ENCODE measurements at regions not wholly inside any gene's neighbourhood (a gene's known extent, or its start where the extent isn't known, plus 50 kb on each side); places are given as distances from the start of the nearest gene placed in this dataset.

- WGBS (ENCODE audit: extremely low coverage, insufficient read length, low lambda C conversion rate): no CpG with 5 or more reads among the region's 12 CpGs
- Mint-ChIP-seq H3K9me3 (no peaks in the 10 kb centered on the region), H3K4me3 (no peak overlapping the region), H3K36me3 (ENCODE audit: insufficient read depth in 1 of 3, low read depth in 3 of 3) (peaks cover 8 to 23% (median 13%) of the 10 kb centered on the region in 3 experiments), H3K27ac (no peak overlapping the region; a peak in 1 of 7 replicates), H3K27me3 (ENCODE audit: low read depth) (peaks cover 2% of the 10 kb centered on the region; the same call in 1 of the 2 replicates), H3K4me1 (no peaks in the 10 kb centered on the region)
- Histone ChIP-seq H3K4me1 (ENCODE audit: insufficient read depth, low read length) (no peaks in the 10 kb centered on the region), H3K23ac (ENCODE audit: insufficient read length, low read depth, low read length) (no peak overlapping the region), H4K8ac (replicated peaks; ENCODE audit: insufficient read length, low read depth, low read length) (no peak overlapping the region), H3K27me3 (ENCODE audit: insufficient read depth, low read length) (no peaks in the 10 kb centered on the region), H2BK5ac (ENCODE audit: insufficient read length, low read length) (no peak overlapping the region), H3K27ac (ENCODE audit: insufficient read length, low read depth, low read length) (no peak overlapping the region), H3K79me1 (ENCODE audit: insufficient read depth, low read depth, low read length, poor library complexity, severe bottlenecking) (no peaks in the 10 kb centered on the region), H2AK5ac (ENCODE audit: insufficient read length, low read length) (no peak overlapping the region), H3K79me2 (ENCODE audit: insufficient read depth, low read length) (no peaks in the 10 kb centered on the region), H3K4me2 (ENCODE audit: insufficient read depth, insufficient read length, low read length) (no peak overlapping the region), H4K20me1 (ENCODE audit: control insufficient read depth, insufficient read depth, insufficient read length) (no peaks in the 10 kb centered on the region), H2AFZ (ENCODE audit: low read length) (no peak overlapping the region), H3K9me3 (ENCODE audit: control insufficient read depth, low read depth, low read length) (no peaks in the 10 kb centered on the region), H4K5ac (ENCODE audit: insufficient read length, low read depth, low read length) (no peak overlapping the region), H2BK20ac (ENCODE audit: low read depth, low read length, poor library complexity, severe bottlenecking) (no peak overlapping the region), H3K56ac (ENCODE audit: insufficient read length, low read depth, low read length) (no peak overlapping the region), H3K14ac (ENCODE audit: insufficient read depth, low read length) (no peak overlapping the region), H3K9ac (ENCODE audit: extremely low read depth, insufficient read length, low read length) (no peak overlapping the region), H2BK12ac (ENCODE audit: insufficient read length, low read depth, low read length) (no peak overlapping the region), H2BK120ac (ENCODE audit: low read depth, low read length, poor library complexity, severe bottlenecking) (no peak overlapping the region), H3K23me2 (ENCODE audit: insufficient read length, low read depth, low read length, poor library complexity, severe bottlenecking) (no peaks in the 10 kb centered on the region), H2BK15ac (ENCODE audit: low read depth, low read length) (no peak overlapping the region), H3K4ac (ENCODE audit: low read depth, low read length) (no peak overlapping the region), H3T11ph (ENCODE audit: low read length) (no peak overlapping the region), H3K18ac (ENCODE audit: insufficient read length, low read depth, low read length) (no peak overlapping the region), H4K91ac (ENCODE audit: insufficient read length, low read depth, low read length) (no peak overlapping the region)
- no peak for DNase-seq
- no peak for TF ChIP-seq CTCF (conservative IDR thresholded peaks at IDR 0.05)
Observed at GRCh38 chr2:241976296-241976695, 106.8 kb downstream of the RTP5 start.
